ENCODE measurements at regions not wholly inside any gene's neighbourhood (a gene's known extent, or its start where the extent isn't known, plus 50 kb on each side); places are given as distances from the start of the nearest gene placed in this dataset.

GRCh38 chr18:28635530-28635929 is 458.6 kb upstream of the CDH2 start:
- TF ChIP-seq EZH2 (IDR thresholded peaks at IDR 0.05; ENCODE audit: borderline replicate concordance, control insufficient read depth, low read depth, low read length) (no peak), REST (IDR thresholded peaks at IDR 0.05; ENCODE audit: low read depth, low read length) (no peak), HCFC1 (IDR thresholded peaks at IDR 0.05; ENCODE audit: low read length) (no peak), ZNF24 (IDR thresholded peaks at IDR 0.05) (no peak), SIN3A (IDR thresholded peaks at IDR 0.05; ENCODE audit: low read depth, low read length) (no peak), CREB1 (IDR thresholded peaks at IDR 0.05; ENCODE audit: low read depth) (no peak)
